Nephron (organoid): ENCODE measurements at regions not wholly inside any gene's neighbourhood (a gene's known extent, or its start where the extent isn't known, plus 50 kb on each side); places are given as distances from the start of the nearest gene placed in this dataset.

Experiments
- H3K27ac Mint-ChIP-seq, 3 experiments: 2 replicates each; pipeline ENCODE4 v1.8.0; 2020; ENCODE audit warnings: mixed read lengths in 3 of 3, mild to moderate bottlenecking in 2 of 3, moderate library complexity in 1 of 3
- H3K27me3 Mint-ChIP-seq: 2 replicates; pipeline ENCODE4 v1.8.0; 2021; ENCODE audit warnings: low read depth, mild to moderate bottlenecking, moderate library complexity, mixed read lengths
- H3K36me3 Mint-ChIP-seq: 2 replicates; pipeline ENCODE4 v1.8.0; 2020; ENCODE audit warnings: low read depth, mixed read lengths
- H3K4me1 Mint-ChIP-seq: 2 replicates; pipeline ENCODE4 v1.8.0; 2020; ENCODE audit warnings: mixed read lengths
- H3K4me3 Mint-ChIP-seq, 3 experiments: 2 replicates each; pipeline ENCODE4 v1.8.0; 2020; ENCODE audit warnings: mild to moderate bottlenecking in 3 of 3, mixed read lengths in 3 of 3, moderate library complexity in 2 of 3
- H3K9me3 Mint-ChIP-seq: 2 replicates; pipeline ENCODE4 v1.8.0; 2020; ENCODE audit warnings: mixed read lengths
- TF ChIP-seq, protein P1 (sequence below), 3 experiments: fragments of 200-600 bp; sonication (generic); IDR thresholded peaks; one replicate each; pipeline ENCODE4 v1.5.0; 2021; ENCODE audit warnings: antibody characterized with exemption in 3 of 3; ENCODE audit not compliant: unreplicated experiment in 3 of 3

DNA sequence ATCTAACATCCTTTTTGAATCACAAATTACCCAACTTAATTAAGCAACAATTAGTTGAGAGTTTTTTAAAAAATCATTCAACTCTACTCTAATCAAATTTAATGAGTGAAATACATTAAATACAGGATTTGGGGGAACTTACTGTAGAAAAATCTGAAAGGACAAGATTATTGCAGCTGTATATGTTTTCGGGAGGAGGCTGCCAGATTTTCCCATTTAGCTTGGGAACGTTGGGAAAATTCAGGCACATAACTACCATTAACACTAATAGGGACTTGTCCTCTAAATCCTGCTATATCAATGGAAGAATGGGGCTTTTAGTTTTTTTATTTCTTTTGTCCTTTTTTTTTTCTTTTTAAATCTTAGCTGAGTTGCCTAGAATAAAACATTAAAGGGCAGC lies 691.4 kb upstream of the FZD8 start:
- Mint-ChIP-seq H3K4me1 (no peaks in the 10 kb centered on the region), H3K9me3 (no peaks in the 10 kb centered on the region), H3K27me3 (no peaks in the 10 kb centered on the region), H3K4me3 (no peak overlapping the region), H3K36me3 (no peaks in the 10 kb centered on the region), H3K27ac (no peak overlapping the region)
- TF ChIP-seq, protein P1, sequence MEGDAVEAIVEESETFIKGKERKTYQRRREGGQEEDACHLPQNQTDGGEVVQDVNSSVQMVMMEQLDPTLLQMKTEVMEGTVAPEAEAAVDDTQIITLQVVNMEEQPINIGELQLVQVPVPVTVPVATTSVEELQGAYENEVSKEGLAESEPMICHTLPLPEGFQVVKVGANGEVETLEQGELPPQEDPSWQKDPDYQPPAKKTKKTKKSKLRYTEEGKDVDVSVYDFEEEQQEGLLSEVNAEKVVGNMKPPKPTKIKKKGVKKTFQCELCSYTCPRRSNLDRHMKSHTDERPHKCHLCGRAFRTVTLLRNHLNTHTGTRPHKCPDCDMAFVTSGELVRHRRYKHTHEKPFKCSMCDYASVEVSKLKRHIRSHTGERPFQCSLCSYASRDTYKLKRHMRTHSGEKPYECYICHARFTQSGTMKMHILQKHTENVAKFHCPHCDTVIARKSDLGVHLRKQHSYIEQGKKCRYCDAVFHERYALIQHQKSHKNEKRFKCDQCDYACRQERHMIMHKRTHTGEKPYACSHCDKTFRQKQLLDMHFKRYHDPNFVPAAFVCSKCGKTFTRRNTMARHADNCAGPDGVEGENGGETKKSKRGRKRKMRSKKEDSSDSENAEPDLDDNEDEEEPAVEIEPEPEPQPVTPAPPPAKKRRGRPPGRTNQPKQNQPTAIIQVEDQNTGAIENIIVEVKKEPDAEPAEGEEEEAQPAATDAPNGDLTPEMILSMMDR (IDR thresholded peaks at IDR 0.05; ENCODE audit: unreplicated experiment in 3 of 3), result no peak

DNA sequence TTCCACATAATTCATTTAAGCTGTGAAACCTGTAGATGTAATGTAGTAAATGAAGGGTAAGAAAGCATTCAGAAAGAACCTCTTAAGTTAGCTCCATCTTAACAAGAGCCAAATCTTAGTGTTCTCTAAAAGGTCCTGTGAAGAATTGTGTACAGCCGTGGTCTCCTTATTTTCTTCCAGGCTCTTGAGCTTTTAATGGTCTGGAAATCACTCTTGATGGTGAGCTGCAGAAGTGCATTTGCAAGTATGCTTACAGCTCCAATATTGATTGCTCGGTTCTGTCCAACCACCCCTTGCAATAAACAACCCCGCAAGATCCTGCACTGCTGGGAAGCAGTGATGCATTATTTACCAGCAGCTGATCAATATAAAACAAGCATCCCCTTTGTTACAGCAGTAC lies 690.8 kb upstream of the FZD8 start:
- no peaks in the 10 kb centered on the region for H3K27me3 Mint-ChIP-seq
- no peak overlapping the region for H3K27ac Mint-ChIP-seq
- H3K4me1 Mint-ChIP-seq, result no peaks in the 10 kb centered on the region
- H3K9me3 Mint-ChIP-seq, result no peaks in the 10 kb centered on the region
- H3K36me3 Mint-ChIP-seq, result no peaks in the 10 kb centered on the region
- TF ChIP-seq, protein P1 (IDR thresholded peaks at IDR 0.05; ENCODE audit: unreplicated experiment in 3 of 3), result no peak
- H3K4me3 Mint-ChIP-seq, result no peak overlapping the region

DNA sequence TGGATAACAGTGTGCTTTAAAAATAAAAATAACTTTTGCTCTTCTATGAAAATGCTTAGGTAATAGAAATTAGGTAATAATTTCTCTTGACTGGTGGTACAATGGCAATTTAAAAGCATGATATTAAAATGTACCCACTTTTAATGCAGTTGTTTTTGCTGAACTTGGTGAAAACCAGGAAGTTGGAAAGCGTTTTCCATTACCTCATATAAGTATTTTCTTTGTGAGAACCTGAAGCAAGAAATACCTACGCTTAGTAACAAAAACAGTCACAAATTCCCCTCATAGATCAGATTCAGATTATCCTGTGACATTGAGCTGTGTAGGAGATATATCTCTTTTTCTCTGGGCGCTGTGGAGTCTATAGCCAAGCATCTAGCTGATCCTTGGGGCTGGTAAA lies 689.0 kb upstream of the FZD8 start:
- Mint-ChIP-seq H3K27me3 (no peaks in the 10 kb centered on the region), H3K4me3 (no peak overlapping the region), H3K4me1 (peaks cover 5% of the 10 kb centered on the region), H3K9me3 (no peaks in the 10 kb centered on the region), H3K27ac (no peak overlapping the region), H3K36me3 (no peaks in the 10 kb centered on the region)
- TF ChIP-seq, protein P1 (IDR thresholded peaks at IDR 0.05; ENCODE audit: unreplicated experiment in 3 of 3), result no peak

DNA sequence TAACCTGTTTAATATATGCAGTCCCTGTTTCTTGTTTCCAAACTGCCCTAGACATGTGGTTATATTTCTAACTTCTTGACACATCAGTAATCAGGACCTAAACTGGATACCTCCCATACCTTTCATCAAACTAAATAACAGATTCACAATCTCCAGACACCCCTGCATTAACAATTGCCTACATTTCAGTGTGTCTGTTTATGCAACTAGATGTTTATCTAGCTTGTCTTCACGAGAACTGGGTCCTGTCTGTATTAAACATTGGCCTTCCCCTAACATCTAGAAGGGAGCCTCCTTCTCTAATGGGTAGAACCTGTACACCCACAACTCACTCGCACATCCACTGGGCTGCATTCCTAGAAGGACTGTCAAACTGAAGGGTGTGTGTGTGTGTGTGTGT lies 683.7 kb upstream of the FZD8 start:
- TF ChIP-seq, protein P1 (IDR thresholded peaks at IDR 0.05; ENCODE audit: unreplicated experiment in 3 of 3), result no peak
- no peak overlapping the region for H3K27ac Mint-ChIP-seq
- no peaks in the 10 kb centered on the region for H3K36me3 Mint-ChIP-seq
- H3K27me3 Mint-ChIP-seq, result no peaks in the 10 kb centered on the region
- H3K4me1 Mint-ChIP-seq, result peaks cover 5% of the 10 kb centered on the region
- H3K4me3 Mint-ChIP-seq, result no peak overlapping the region
- no peaks in the 10 kb centered on the region for H3K9me3 Mint-ChIP-seq

DNA sequence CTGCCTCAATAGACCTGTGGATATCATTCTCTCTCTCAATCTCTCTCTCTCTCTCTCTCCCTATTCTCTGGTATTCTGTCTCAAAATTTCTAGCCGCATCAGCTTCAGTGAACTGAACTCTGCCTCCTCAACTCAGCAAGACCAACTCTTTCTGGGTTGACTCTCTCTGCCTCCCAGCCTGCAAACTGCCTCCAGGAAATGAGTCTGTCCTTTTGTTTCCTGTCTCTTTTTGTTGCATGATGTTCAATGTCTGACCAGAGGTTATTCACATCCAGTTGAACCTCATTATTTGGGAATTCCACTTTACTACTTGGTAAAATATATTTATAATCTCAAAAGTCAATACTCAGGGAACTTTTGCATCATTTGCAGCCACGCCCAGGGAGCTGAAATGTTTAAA lies 682.7 kb upstream of the FZD8 start:
- Mint-ChIP-seq H3K27ac (no peak overlapping the region), H3K4me1 (peaks cover 5% of the 10 kb centered on the region), H3K36me3 (no peaks in the 10 kb centered on the region), H3K4me3 (no peak overlapping the region), H3K9me3 (no peaks in the 10 kb centered on the region), H3K27me3 (peaks cover 4% of the 10 kb centered on the region)
- TF ChIP-seq, protein P1 (IDR thresholded peaks at IDR 0.05; ENCODE audit: unreplicated experiment in 3 of 3), result no peak

DNA sequence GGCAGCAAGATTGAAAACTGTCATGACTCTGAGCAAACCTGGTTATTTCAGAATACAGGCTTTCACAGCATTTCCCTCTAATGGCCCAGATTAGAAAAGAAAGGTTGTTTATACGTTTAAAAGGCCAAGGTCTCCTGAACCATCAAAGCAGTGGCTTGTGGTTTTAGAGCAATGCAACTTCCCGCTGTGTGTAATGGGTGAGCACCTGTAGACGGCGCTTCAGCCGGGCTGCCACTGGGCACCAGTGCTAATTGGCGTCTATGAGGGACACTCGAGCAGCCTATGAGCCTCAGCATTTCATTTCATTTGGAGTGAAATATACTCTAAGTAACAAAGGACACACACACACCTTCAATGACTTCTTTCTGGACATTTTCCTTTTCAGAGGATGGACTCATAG lies 671.0 kb upstream of the FZD8 start:
- TF ChIP-seq, protein P1 (IDR thresholded peaks at IDR 0.05; ENCODE audit: unreplicated experiment in 3 of 3), result no peak
- Mint-ChIP-seq H3K4me1 (no peaks in the 10 kb centered on the region), H3K36me3 (no peaks in the 10 kb centered on the region), H3K27ac (no peak overlapping the region), H3K4me3 (no peak overlapping the region), H3K27me3 (peaks cover 4% of the 10 kb centered on the region), H3K9me3 (no peaks in the 10 kb centered on the region)
